ENCODE measurements at regions not wholly inside any gene's neighbourhood (a gene's known extent, or its start where the extent isn't known, plus 50 kb on each side); places are given as distances from the start of the nearest gene placed in this dataset.
"Not testable (repeated sequence)": the region's sequence is repeated elsewhere in the genome, so short reads cannot be mapped to it uniquely, and the experiment has no call there.

DNA sequence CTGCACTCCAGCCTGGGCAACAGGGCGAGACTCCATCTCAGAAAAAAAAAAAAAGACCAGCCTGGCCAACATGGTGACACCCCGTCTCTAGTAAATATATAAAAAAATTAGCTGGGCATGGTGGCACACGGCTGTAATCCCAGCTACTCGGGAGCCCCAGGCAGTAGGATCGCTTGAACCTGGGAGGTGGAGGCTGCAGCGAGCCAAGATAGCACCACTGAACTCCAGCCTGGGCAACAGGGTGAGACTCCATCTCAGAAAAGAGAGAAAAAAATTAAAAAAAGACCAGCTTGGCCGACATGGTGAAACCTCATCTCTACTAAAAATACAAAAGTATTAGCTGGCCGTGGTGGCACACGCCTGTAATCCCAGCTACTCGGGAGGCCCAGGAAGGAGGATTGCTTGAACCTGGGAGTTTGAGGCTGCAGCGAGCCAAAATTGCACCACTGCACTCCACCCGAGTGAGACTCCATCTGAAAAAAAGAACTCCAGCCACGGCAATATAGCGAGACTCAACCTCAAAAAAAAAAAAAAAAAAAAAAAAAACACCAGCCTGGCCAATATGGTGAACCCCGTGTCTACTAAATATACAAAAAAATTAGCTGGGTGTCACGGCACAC lies 346.1 kb upstream of the PLGLB2 start:
- no peak for TF ChIP-seq ZNF274 (IDR thresholded peaks at IDR 0.05; ENCODE audit: low read depth, low read length)

DNA sequence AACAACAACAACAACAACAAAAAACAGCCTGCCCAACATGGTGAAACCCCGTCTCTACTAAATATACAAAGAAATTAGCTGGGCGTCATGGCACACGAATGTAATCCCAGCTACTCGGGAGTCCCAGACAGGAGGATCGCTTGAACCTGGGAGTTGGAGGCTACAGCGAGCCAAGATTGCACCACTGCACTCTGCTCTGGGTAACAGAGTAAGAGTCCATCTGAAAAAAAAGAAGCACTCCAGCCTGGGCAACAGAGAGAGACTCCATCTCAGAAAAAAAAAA lies 344.1 kb upstream of the PLGLB2 start:
- TF ChIP-seq ZNF274 (IDR thresholded peaks at IDR 0.05; ENCODE audit: low read depth, low read length), result no peak
- no peak overlapping the region for H3K4me3 ChIP-seq (ENCODE audit: low read length)

More for the DNA sequence above, 346.1 kb upstream of the PLGLB2 start:
- H3K4me3 ChIP-seq (ENCODE audit: low read length), result no peak overlapping the region

- H3K4me3 ChIP-seq (ENCODE audit: low read length), result not testable (repeated sequence)
Observed at GRCh38 chr2:87404411-87405255, 343.3 kb upstream of the PLGLB2 start.

DNA sequence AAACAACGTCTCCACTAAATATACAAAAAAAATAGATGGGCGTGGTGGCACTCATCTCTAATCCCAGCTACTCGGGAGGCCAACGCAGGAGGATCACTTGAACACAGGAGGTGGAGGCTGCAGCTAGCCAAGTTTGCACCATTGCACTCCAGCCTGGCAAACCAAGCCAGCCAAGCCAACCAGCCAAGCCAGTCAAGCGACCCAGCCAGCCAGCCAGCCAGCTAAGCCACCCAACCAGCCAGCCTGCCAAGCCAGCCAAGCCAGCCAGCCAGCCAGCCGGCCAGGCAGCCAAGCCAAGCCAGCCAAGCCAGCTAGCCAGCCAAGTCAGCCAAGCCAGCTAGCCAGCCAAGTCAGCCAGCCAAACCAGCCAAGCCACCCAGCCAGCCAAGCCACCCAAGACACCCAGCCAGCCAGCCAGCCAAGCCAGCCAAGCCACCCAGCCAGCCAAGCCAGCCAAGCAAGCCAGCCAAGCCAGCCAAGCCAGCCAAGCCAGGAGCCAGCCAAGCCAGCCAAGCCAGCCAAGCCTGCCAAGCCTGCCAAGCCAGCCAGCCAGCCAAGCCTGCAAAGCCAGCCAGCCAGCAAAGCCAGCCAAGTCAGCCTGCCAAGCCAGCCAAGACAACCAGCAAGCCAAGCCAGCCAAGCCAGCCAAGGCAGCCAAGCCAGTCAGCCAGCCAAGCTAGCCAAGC lies 342.2 kb upstream of the PLGLB2 start:
- H3K4me3 ChIP-seq (ENCODE audit: low read length), result not testable (repeated sequence)

DNA sequence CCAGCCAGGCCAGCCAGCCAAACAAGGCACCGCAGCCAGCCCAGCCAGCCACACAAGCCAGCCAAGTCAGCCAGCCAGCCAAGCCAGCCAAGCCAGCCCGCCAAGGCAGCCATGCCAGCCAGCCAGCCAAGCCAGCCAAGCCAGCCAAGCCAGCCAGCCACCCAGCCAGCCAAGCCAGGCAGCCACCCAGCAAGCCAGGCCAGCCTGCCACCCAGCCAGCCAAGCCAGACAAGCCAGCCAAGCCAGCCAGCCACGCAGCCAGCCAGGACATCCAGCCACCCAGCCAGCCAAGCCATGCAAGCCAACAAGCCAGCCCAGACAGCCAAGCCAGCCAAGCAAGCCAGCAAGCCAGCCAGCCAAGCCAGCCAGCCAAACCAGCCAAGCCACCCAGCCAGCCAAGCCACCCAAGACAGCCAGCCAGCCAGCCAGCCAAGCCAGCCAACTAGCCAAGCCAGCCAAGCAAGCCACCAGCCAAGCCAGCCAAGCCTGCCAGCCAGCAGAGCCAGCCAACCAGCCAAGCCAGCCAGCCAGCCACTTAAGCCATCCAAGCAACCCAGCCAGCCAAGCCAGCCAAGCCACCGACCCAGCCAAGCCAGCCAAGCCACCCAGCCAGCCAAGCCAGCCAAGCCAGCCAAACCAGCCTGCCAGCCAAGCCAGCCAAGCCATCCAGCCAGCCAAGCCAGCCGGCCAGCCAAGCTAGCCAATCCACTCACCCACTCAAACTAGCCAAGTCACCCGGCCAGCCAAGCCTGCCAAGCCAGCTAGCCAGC lies 341.3 kb upstream of the PLGLB2 start:
- H3K4me3 ChIP-seq (ENCODE audit: low read length), result not testable (repeated sequence)

GRCh38 chr2:87409601-87410000 lies 338.3 kb upstream of the PLGLB2 start:
- H3K4me3 ChIP-seq (ENCODE audit: low read length), result not testable (repeated sequence)

GRCh38 chr2:87410371-87410770 lies 337.5 kb upstream of the PLGLB2 start:
- H3K4me3 ChIP-seq (ENCODE audit: low read length), result not testable (repeated sequence)

GRCh38 chr2:87412036-87412820 lies 335.7 kb upstream of the PLGLB2 start:
- H3K4me3 ChIP-seq (ENCODE audit: low read length), result not testable (repeated sequence)

- H3K4me3 ChIP-seq (ENCODE audit: low read length), result not testable (repeated sequence)
Observed at GRCh38 chr2:87414331-87414730, 333.6 kb upstream of the PLGLB2 start.

GRCh38 chr2:87414795-87415570 lies 332.9 kb upstream of the PLGLB2 start:
- not testable (repeated sequence) for H3K4me3 ChIP-seq (ENCODE audit: low read length)

DNA sequence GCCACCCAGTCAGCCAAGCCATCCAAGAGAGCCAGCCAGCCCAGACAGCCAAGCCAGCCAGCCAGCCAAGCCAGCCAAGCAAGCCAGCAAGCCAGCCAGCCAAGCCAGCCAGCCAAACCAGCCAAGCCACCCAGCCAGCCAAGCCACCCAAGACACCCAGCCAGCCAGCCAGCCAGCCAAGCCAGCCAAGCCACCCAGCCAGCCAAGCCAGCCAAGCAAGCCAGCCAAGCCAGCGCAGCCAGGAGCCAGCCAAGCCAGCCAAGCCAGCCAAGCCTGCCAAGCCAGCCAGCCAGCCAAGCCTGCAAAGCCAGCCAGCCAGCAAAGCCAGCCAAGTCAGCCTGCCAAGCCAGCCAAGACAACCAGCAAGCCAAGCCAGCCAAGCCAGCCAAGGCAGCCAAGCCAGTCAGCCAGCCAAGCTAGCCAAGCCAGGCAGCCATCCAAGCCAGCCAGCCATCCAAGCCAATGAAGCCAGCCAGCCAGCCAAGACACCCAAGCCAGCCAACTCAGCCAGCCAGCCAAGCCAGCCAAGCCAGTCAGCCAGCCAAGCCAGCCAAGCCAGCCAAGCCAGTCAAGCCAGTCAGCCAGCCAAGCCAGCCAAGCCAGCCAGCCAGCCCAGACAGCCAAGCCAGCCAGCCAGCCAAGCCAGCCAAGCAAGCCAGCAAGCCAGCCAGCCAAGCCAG lies 332.2 kb upstream of the PLGLB2 start:
- not testable (repeated sequence) for H3K4me3 ChIP-seq (ENCODE audit: low read length)

DNA sequence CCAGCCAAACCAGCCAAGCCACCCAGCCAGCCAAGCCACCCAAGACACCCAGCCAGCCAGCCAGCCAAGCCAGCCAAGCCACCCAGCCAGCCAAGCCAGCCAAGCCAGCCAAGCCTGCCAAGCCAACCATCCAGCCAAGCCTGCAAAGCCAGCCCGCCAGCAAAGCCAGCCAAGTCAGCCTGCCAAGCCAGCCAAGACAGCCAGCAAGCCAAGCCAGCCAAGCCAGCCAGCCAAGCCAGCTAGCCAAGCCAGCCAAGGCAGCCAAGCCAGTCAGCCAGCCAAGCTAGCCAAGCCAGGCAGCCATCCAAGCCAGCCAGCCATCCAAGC lies 331.7 kb upstream of the PLGLB2 start:
- not testable (repeated sequence) for H3K4me3 ChIP-seq (ENCODE audit: low read length)

DNA sequence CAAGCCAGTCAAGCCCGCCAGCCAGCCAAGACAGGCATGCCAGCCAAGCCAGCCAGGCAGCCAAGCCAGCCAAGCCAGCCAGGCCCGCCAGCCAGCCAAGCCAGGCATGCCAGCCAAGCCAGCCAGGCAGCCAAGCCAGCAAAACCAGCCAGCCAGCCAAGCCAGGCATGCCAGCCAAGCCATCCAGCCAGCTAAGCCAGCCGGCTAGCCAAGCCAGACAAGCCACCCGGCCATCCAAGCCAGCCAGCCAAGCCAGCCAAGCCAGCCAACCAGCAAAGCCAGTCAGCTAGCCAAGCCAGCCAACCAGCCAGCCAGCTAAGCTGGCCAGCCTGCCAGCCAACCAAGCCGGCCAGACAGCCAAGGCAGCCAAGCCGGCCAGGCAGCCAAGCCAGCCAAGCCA lies 330.7 kb upstream of the PLGLB2 start:
- H3K4me3 ChIP-seq (ENCODE audit: low read length), result not testable (repeated sequence)

- H3K4me3 ChIP-seq (ENCODE audit: low read length), result not testable (repeated sequence)
Observed at GRCh38 chr2:87417742-87418567, 329.9 kb upstream of the PLGLB2 start.

DNA sequence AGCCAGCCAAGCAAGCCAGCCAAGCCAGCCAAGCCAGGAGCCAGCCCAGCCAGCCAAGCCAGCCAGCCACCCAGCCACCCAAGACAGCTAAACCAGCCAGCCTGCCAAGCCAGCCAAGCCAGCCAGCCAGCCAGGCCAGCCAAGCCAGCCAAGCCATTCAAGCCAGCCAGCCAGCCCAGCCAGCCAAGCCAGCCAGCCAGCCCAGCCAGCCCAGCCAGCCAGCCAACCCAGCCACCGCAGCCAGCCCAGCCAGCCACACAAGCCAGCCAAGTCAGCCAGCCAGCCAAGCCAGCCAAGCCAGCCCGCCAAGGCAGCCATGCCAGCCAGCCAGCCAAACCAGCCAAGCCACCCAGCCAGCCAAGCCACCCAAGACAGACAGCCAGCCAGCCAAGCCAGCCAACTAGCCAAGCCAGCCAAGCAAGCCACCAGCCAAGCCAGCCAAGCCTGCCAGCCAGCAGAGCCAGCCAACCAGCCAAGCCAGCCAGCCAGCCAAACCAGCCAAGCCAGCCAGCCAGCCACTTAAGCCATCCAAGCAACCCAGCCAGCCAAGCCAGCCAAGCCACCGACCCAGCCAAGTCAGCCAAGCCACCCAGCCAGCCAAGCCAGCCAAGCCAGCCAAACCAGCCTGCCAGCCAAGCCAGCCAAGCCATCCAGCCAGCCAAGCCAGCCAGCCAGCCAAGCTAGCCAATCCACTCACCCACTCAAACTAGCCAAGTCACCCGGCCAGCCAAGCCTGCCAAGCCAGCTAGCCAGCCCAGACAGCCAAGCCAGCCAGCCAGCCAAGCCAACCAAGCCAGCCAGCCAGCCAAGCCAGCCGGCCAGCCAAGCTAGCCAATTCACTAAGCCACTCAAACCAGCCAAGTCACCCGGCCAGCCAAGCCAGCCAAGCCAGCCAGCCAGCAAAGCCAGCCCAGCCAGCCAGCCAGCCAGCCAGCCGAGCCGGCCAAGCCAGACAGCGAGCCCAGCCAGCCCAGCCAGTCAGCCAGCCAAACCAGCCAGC lies 328.8 kb upstream of the PLGLB2 start:
- H3K4me3 ChIP-seq (ENCODE audit: low read length), result not testable (repeated sequence)

- H3K4me3 ChIP-seq (ENCODE audit: low read length), result not testable (repeated sequence)
Observed at GRCh38 chr2:87419980-87420379, 327.9 kb upstream of the PLGLB2 start.

DNA sequence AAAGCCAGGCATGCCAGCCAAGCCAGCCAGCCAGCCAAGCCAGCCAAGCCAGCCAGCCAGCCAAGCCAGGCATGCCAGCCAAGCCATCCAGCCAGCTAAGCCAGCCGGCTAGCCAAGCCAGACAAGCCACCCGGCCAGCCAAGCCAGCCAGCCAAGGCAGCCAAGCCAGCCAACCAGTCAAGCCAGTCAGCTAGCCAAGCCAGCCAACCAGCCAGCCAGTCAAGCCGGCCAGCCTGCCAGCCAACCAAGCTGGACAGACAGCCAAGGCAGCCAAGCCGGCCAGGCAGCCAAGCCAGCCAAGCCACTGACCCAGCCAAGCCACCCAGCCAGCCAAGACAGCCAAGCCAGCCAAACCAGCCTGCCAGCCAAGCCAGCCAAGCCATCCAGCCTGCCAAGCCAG lies 326.9 kb upstream of the PLGLB2 start:
- not testable (repeated sequence) for H3K4me3 ChIP-seq (ENCODE audit: low read length)

Data from GM08714 (cell line).